ENCODE measurements at regions not wholly inside any gene's neighbourhood (a gene's known extent, or its start where the extent isn't known, plus 50 kb on each side); places are given as distances from the start of the nearest gene placed in this dataset.
A peak's percentile ranks its signal among the peaks of the same experiment; 100 is the strongest.

GRCh38 chrX:147736045-147736444 is 175.7 kb upstream of the FMR1 start:
- TF ChIP-seq CTCF (IDR thresholded peaks at IDR 0.05; ENCODE audit: insufficient read depth, low read depth, low read length, missing control alignments) = no peak
- no peak for DNase-seq (ENCODE audit: low read depth)
- H3K4me3 ChIP-seq (ENCODE audit: low read length) = no peak overlapping the region

- TF ChIP-seq CTCF (IDR thresholded peaks at IDR 0.05; ENCODE audit: insufficient read depth, low read depth, low read length, missing control alignments) = no peak
- no peak for DNase-seq (ENCODE audit: low read depth)
- H3K4me3 ChIP-seq (ENCODE audit: low read length) = no peak overlapping the region
Measured at GRCh38 chrX:147737690-147738089, 174.0 kb upstream of the FMR1 start.

GRCh38 chrX:147738265-147738664 is 173.5 kb upstream of the FMR1 start:
- H3K4me3 ChIP-seq (ENCODE audit: low read length) = no peak overlapping the region
- TF ChIP-seq CTCF (IDR thresholded peaks at IDR 0.05; ENCODE audit: insufficient read depth, low read depth, low read length, missing control alignments) = no peak
- no peak for DNase-seq (ENCODE audit: low read depth)

GRCh38 chrX:147739196-147739595 is 172.5 kb upstream of the FMR1 start:
- DNase-seq (ENCODE audit: low read depth) = no peak
- H3K4me3 ChIP-seq (ENCODE audit: low read length) = no peak overlapping the region
- TF ChIP-seq CTCF (IDR thresholded peaks at IDR 0.05; ENCODE audit: insufficient read depth, low read depth, low read length, missing control alignments) = no peak

- no peak for TF ChIP-seq CTCF (IDR thresholded peaks at IDR 0.05; ENCODE audit: insufficient read depth, low read depth, low read length, missing control alignments)
- DNase-seq (ENCODE audit: low read depth) = no peak
Measured at GRCh38 chrX:147741776-147742175, 169.9 kb upstream of the FMR1 start.

GRCh38 chrX:147749308-147749707 is 162.4 kb upstream of the FMR1 start:
- no peak for TF ChIP-seq CTCF (IDR thresholded peaks at IDR 0.05; ENCODE audit: insufficient read depth, low read depth, low read length, missing control alignments)
- no peak for DNase-seq (ENCODE audit: low read depth)
- no peak overlapping the region for H3K4me3 ChIP-seq (ENCODE audit: low read length)

More at GRCh38 chrX:147741776-147742175, 169.9 kb upstream of the FMR1 start:
- H3K4me3 ChIP-seq (ENCODE audit: low read length) = no peak overlapping the region

GRCh38 chrX:147757750-147758149 is 154.0 kb upstream of the FMR1 start:
- peak; percentile 0 for DNase-seq (ENCODE audit: low read depth)
- no peak for TF ChIP-seq CTCF (IDR thresholded peaks at IDR 0.05; ENCODE audit: insufficient read depth, low read depth, low read length, missing control alignments)
- H3K4me3 ChIP-seq (ENCODE audit: low read length) = no peak overlapping the region

Data from epithelial cell of esophagus (primary cell).